ENCODE measurements at regions not wholly inside any gene's neighbourhood (a gene's known extent, or its start where the extent isn't known, plus 50 kb on each side); places are given as distances from the start of the nearest gene placed in this dataset.

GRCh38 chr6:165925474-165926156 lies 242.0 kb downstream of the TBXT start:
- DNase-seq (no peak), ATAC-seq (no peak)
- H3K36me3 Mint-ChIP-seq (ENCODE audit: low read depth): no peaks in the 10 kb centered on the region
- peaks cover 5% of the 10 kb centered on the region for H3K27me3 Mint-ChIP-seq
- ChIA-PET CTCF (no interaction called here), POLR2A (interaction anchor here (0.7 kb wide), 1 partner anchor 58 kb away, joined by 4 read pairs; no protein-coding TSS in a partner anchor)
- H3K4me3 Mint-ChIP-seq: no peak overlapping the region
- H3K4me1 Mint-ChIP-seq (ENCODE audit: low read depth): no peaks in the 10 kb centered on the region
- TF ChIP-seq, protein P1, sequence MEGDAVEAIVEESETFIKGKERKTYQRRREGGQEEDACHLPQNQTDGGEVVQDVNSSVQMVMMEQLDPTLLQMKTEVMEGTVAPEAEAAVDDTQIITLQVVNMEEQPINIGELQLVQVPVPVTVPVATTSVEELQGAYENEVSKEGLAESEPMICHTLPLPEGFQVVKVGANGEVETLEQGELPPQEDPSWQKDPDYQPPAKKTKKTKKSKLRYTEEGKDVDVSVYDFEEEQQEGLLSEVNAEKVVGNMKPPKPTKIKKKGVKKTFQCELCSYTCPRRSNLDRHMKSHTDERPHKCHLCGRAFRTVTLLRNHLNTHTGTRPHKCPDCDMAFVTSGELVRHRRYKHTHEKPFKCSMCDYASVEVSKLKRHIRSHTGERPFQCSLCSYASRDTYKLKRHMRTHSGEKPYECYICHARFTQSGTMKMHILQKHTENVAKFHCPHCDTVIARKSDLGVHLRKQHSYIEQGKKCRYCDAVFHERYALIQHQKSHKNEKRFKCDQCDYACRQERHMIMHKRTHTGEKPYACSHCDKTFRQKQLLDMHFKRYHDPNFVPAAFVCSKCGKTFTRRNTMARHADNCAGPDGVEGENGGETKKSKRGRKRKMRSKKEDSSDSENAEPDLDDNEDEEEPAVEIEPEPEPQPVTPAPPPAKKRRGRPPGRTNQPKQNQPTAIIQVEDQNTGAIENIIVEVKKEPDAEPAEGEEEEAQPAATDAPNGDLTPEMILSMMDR (IDR thresholded peaks at IDR 0.05): no peak
- H3K27ac Mint-ChIP-seq: no peak overlapping the region
- H3K9me3 Mint-ChIP-seq: no peaks in the 10 kb centered on the region
- intact Hi-C loops (cut with micrococcal nuclease): no loop called here

DNA sequence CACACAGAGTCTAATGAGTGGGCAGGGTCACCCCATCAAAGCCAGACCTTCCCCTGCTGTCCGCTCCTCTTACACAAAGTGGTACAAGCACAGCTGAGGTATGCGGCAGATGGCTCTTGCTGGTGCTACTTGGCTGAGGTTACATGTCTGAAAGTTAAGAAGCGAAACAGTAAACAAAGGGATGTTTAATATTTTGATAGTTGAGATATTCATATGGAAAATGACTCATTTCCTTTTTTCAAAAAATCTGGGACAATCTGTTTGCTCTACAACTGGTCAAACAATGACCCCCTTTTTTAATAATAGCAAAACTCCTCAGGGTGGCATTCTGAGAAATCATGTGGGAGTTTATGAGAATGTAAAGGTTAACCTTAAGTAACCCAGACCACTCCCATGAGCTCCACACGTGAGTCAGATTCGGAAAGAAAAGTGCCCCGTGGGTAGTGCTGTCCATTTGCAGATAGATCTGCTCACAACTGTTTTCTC lies 245.3 kb downstream of the TBXT start:
- Mint-ChIP-seq H3K27me3 (peaks cover 5% of the 10 kb centered on the region), H3K9me3 (no peaks in the 10 kb centered on the region), H3K4me1 (ENCODE audit: low read depth) (no peaks in the 10 kb centered on the region), H3K27ac (no peak overlapping the region), H3K36me3 (ENCODE audit: low read depth) (no peaks in the 10 kb centered on the region), H3K4me3 (no peak overlapping the region)
- intact Hi-C loops (cut with micrococcal nuclease): no loop called here
- ChIA-PET POLR2A (no interaction called here), CTCF (no interaction called here)
- ATAC-seq: no peak
- DNase-seq: no peak
- TF ChIP-seq, protein P1 (IDR thresholded peaks at IDR 0.05): no peak

DNA sequence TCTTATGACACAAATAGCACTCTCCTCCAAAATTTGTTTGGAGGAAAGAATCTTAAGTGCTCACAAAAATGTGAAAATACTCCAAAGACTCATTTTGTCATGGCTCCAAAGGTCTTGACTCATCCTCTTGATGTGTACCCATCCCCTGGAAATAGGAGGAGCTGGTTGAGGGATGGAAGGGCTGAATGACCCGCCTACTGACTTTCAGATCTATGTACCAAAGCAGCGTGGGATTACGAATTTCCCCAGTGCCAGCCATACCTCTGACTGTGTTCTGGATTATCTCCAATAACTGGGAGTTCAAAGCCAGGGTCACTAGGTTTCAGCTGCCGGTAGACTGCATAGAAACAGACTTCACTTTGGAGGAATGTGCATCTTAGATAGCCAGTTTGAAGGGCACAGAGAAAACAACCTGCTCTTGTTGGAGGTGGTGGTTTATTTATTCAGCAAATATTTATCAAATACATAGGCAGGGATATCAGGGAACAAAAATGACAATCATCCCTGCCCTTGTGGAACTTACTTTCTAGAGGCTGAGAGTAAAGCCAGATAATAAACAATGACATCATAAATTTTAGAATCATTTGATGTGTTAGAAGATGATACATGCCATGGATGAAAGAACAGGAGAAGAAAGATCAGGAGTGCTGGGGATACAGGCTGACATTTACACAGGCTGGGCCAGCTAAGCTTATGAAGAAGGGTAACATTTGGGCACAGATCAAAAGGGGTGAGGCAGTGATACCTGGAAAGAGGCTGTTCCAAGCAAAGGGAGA lies 246.6 kb downstream of the TBXT start:
- TF ChIP-seq, protein P1 (IDR thresholded peaks at IDR 0.05): no peak
- H3K27me3 Mint-ChIP-seq: peaks cover 5% of the 10 kb centered on the region
- no peak for ATAC-seq
- no peak for DNase-seq
- no peak overlapping the region for H3K27ac Mint-ChIP-seq
- ChIA-PET CTCF (no interaction called here), POLR2A (no interaction called here)
- no peak overlapping the region for H3K4me3 Mint-ChIP-seq
- H3K4me1 Mint-ChIP-seq (ENCODE audit: low read depth): no peaks in the 10 kb centered on the region
- H3K36me3 Mint-ChIP-seq (ENCODE audit: low read depth): no peaks in the 10 kb centered on the region
- H3K9me3 Mint-ChIP-seq: no peaks in the 10 kb centered on the region
- intact Hi-C loops (cut with micrococcal nuclease): no loop called here

- TF ChIP-seq, protein P1 (IDR thresholded peaks at IDR 0.05): no peak
- ChIA-PET CTCF (no interaction called here), POLR2A (no interaction called here)
- ATAC-seq (no peak), DNase-seq (no peak)
- Mint-ChIP-seq H3K4me3 (no peak overlapping the region), H3K27me3 (peaks cover 5% of the 10 kb centered on the region), H3K36me3 (ENCODE audit: low read depth) (no peaks in the 10 kb centered on the region), H3K4me1 (ENCODE audit: low read depth) (no peaks in the 10 kb centered on the region), H3K27ac (no peak overlapping the region), H3K9me3 (no peaks in the 10 kb centered on the region)
- intact Hi-C loops (cut with micrococcal nuclease): no loop called here
These were observed 250.1 kb downstream of the TBXT start for GRCh38 chr6:165917576-165917975.

All from activated CD8-positive, alpha-beta T cell treated with anti-CD3 and anti-CD28 coated beads for 36 hours (primary cell).